GF-D8 (cell line): ENCODE measurements at regions not wholly inside any gene's neighbourhood (a gene's known extent, or its start where the extent isn't known, plus 50 kb on each side); places are given as distances from the start of the nearest gene placed in this dataset.
"Not testable (repeated sequence)": the region's sequence is repeated elsewhere in the genome, so short reads cannot be mapped to it uniquely, and the experiment has no call there.

ENCODE experiments used
- DNase-seq: peaks from one replicate; lab custom pipeline; 2025; lab: John Stamatoyannopoulos, UW

DNA sequence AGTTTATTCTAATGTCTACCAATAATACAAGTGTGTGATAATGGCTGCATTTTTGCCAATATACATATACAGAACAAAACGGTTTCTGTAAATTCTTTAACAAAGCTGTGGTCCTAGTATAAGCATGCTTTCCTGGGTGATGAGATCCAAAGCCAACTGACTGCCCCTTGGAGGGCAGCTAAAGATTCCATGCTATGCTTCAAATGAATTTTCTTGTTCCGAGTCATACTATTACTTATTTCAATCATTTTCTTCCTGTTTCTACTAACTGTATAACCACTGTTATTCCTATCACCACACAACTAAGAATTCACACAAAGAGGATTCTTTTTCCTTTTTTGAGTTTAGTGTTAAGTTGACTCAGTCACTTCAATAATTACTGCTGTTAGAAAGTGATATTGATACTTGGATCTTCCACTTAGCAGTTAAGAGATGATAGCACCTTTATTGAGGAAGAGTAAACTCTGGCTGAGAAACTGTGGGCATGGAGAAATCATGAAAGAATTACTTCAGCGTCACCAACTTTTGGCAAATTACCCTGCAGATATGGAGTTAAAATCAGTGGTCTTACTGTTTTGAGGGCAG lies 197.5 kb downstream of the ARL4A start:
- DNase-seq: no peak

GRCh38 chr7:12888717-12889116 lies 201.3 kb downstream of the ARL4A start:
- no peak for DNase-seq

- DNase-seq: no peak
Observed at GRCh38 chr7:12889391-12889790, 202.0 kb downstream of the ARL4A start.

GRCh38 chr7:12890586-12890985 lies 203.2 kb downstream of the ARL4A start:
- DNase-seq: no peak

DNA sequence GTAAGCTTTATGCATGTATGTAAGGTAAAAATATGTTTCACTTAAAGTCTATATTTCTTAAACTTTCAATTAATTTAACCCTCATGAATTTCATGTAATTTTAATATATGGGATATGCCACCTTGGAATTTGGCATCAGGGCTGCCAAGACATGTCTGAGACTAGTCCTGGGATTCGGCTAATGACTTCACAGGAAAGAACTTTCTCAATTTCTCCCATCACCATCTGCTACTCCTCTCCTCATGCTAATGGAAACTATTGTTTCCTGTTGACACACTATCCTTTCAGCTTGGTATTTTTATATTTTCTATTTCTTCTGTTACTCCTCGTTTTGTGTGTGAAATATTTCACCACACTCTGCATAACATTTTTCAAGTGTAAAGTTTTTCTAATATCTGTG lies 205.9 kb downstream of the ARL4A start:
- DNase-seq: no peak

GRCh38 chr7:12895296-12895695 lies 207.9 kb downstream of the ARL4A start:
- DNase-seq: no peak

- no peak for DNase-seq
Observed at GRCh38 chr7:12896316-12896715, 208.9 kb downstream of the ARL4A start.

DNA sequence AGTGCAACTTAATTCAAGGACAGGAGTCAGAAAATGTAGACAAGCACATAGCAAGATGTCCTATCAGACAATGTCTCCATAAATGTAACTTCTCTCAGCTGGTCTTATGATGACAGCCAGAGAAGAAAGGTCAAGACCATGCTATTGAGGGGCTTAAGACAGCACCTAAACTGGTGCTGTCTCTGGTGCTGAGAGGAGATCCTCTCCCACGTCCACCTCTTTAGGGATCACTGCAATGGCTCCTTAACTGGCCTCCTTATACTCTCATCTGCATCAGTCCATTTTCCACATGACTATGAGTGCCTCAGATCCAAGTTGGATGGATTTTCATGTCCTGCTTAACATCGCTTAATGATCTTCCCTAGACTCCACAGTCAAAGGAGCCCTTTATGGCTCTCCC lies 210.6 kb downstream of the ARL4A start:
- no peak for DNase-seq

- DNase-seq: no peak
Observed at GRCh38 chr7:12898620-12899019, 211.2 kb downstream of the ARL4A start.

DNA sequence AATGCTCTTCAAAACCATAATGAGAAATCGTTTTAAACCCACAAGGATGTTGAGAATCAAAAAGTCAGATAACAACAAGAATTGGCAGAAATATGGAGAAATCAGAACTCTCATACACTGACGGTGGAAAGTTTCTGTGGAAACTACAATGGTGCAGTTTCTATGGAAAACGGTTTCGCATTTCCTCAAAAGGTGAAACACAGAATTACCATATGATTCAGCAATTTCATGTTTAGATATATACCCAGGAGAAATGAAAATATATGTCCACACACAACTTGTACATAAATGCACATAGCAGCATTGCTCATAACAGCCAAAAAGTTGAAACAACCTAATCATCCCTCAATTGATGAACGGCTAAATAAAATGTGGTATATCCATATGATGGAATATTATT lies 218.2 kb downstream of the ARL4A start:
- no peak for DNase-seq

DNA sequence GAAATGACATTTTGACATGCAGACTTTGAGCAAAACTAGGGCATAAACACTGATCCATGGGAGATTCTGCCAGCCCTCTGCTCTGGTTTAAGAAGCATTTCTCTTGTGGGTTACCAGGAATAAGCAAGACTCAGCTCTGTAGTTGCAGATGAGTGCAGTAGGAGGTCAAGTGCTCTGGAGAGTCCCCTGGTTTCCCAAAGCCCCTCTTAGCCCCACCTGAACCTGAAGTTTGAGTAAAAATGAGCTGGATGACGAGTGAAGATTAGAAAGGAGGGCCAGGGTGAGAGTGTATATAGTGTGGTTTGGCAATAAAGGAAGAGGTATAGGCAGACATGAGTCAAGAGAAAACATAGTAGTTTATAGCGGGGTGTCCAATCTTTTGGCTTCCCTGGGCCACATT lies 220.3 kb downstream of the ARL4A start:
- no peak for DNase-seq

DNA sequence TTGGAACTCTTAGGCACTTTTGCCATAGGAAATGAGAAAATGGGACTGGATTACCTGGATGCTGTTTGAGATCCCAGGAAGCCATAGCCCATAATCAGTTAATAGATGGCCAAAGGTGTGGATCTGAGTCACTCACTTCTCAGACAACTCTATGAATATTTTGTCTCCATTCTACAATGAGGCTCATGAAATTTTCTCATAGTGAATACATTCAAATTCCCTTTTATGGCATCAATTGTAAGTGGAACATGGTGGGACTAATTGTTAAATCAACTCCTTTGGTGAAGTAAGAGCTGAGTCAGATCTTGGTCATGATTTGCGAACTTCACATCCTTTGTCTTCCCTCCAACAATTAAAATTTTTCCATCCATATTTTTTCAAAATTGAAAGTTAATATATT lies 222.1 kb downstream of the ARL4A start:
- DNase-seq: no peak

- no peak for DNase-seq
Observed at GRCh38 chr7:12911053-12911452, 223.6 kb downstream of the ARL4A start.

GRCh38 chr7:12913002-12913401 lies 225.6 kb downstream of the ARL4A start:
- DNase-seq: no peak

DNA sequence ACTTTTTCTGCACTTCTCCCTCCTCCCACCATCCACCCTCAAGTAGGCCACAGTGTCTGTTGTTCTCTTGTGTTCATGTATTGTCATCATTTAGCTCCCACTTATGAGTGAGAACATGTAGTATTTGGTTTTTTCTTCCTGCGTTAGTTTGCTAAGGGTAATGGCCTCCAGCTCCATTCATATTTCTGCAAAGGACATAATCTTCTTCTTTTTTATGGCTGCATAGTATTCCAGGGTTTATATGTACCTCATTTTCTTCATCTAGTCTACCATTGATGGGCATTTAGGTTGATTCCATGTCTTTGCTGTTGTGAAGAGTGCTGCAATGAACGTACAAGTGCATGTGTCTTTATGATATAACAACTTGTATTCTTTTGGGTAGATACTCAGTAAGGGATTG lies 230.4 kb downstream of the ARL4A start:
- no peak for DNase-seq

- no peak for DNase-seq
Observed at GRCh38 chr7:12921751-12922345, 234.4 kb downstream of the ARL4A start.

DNA sequence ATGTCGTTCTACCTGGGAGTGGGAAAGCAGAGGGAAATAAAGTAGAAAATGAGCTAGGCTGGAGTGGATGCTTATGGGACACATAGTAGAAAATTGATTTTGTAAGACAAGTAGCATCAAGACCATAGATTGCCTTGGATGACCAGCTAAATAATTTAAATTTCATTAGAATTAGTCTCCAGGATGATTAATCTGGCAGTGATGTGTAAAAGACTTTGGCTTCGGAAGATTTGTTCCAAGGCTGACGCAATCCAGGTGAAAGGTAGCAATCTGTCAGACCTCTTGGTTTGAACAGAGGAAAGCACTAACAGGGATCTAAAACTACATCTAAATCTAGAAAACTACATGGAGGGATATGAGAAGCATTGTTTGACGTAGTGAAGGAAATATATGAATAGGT lies 236.5 kb downstream of the ARL4A start:
- no peak for DNase-seq

DNA sequence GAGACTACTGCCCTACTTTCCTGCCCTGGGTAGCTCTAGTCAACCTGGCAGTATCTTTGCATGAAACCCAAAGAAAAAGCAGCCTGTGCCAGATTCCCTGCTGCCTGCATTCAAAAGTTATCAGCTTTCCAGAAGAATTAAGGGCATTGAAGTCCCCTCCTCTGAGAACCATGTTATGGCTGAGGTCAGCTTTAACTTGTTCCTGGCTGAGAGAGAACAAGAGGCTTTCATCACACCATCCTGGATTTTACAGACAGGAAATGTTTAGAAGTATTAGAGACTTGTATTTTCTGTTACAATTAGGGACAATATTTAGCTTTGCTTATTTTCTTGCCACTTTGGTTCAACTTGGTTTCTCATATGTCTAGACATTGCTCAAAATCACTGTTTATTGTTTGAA lies 238.8 kb downstream of the ARL4A start:
- DNase-seq: no peak

DNA sequence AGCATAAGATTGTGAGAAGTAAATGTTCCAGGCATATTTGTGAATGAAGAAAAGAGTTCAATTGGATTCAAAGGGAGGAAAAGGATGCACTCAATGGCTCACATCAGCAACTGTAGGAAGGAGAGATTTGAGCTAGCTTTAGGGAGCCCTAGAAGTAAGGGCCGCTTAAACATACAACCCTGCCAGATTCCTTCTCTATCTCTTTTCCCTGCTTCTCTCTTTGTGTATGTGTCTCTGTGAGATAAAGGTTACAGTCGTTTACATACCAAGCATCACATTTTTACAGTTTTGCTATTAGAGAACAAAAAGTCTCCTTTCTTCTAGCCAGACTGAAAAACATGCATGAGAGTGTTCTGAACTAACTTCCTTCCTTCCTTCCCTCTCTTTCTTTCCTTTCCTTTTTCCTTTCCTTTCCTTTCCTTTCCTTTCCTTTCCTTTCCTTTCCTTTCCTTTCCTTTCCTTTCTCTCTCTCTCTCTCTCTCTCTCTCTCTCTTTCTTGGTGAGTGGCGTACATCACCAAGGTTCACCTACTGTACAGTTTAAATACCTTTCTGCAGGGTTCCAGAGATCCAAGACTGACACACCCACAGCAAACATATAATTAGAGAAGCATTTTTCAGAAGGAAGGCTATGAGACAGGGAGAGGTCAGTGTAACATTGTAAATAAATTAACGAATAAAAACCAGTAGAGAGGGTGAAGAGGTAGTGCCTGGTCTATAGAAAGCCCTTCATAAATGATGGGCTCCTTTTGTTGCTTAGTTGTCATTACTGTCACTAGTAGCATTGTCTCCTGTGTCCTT lies 240.4 kb downstream of the ARL4A start:
- no peak for DNase-seq

DNA sequence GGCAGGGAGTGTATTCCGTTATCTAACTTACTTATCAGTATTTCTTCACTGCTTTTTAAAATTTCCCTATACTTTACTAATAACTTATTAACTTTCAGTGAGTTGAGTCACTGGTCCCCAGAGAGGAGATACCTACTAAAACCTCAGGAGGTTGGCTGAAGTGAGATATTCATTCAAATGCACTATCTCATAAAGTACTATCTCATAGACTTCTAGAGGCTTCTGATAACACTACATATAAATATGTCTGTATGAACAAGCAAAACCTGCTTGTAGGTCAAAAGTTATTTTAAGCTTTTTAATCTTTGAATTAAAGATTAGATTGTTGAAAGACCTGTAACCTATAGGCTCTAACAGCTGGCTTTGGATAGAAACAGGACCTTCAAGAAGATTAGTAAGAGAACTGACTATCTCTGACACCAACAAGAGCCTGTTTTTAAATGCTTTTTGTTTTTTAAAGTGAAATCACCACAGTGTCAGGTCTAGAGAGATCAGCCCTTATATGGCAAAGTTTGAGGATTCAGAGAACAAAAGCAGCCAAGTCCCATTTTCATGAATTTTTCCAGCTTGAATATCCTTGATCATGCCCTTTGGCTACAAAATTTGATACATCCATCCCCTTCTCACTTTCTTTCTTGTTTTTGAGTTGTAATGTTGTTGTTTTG lies 242.2 kb downstream of the ARL4A start:
- no peak for DNase-seq

DNA sequence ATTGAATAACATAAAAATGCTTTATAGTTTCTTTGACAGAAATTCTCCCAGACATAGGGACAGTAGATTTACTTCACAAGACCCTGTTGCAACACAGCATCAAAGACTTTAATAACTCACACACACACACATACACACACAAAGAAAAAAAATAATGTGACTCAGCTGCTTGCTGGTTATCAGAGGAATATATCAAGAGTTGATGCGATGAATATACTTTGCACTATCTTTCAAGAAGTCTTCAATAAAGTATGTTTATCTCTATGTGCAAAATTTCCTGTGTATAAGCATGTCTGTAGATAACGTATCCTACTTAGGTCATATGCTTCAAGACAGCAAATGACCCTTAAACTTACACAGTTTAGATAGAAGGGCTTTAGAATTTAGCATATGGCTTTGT lies 243.1 kb downstream of the ARL4A start:
- DNase-seq: no peak

- DNase-seq: not testable (repeated sequence)
Observed at GRCh38 chr7:12931465-12931864, 244.0 kb downstream of the ARL4A start.

DNA sequence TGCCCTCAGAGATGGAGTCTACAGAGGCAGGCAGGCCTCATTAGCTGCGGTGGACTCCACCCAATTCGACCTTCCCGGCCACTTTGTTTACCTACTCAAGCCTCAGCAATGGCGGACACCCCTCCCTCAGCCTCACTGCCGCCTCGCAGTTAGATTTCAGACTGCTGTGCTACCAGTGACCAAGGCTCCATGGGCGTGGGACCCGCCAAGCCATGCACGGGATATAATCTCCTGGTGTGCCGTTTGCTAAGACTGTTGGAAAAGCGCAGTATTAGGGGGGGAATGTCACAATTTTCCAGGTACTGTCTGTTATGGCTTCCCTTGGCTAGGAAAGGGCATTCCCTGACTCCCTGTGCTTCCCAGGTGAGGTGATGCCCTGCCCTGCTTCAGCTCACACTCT lies 252.3 kb downstream of the ARL4A start:
- DNase-seq: no peak
